SH-SY5Y (cell line): ENCODE measurements at regions not wholly inside any gene's neighbourhood (a gene's known extent, or its start where the extent isn't known, plus 50 kb on each side); places are given as distances from the start of the nearest gene placed in this dataset.

Experiments used
- GATA2 ChIP-seq: IDR thresholded peaks from 2 replicates; pipeline ENCODE4 v1.6.1; 2011; ENCODE audit warnings: mild to moderate bottlenecking, low read depth, low read length
- GATA3 ChIP-seq: IDR thresholded peaks from 2 replicates; pipeline ENCODE4 v1.6.1; 2011; ENCODE audit warnings: low read depth, mild to moderate bottlenecking, low read length, moderate library complexity

DNA sequence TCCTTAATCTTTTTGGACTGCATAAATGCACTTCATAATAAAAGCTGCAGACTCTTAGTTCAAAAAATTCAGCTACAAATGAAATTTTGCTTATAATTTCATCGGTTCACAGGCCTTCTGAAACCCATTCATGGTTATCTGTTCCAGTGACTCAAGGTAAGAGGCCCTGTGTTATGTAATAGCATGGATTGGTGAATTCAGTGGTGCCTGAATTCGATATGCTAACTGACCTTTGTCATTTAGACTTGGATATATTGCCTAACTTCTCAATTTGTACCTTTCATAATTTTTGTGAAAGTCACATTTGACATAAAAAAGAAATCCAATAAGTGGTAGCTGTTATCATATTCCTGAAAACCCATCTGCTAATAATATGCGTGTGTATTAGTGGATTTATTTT is 349.9 kb upstream of the KIRREL3 start:
- TF ChIP-seq GATA2 (no peak), GATA3 (no peak)
